M059J (cell line): ENCODE measurements at regions not wholly inside any gene's neighbourhood (a gene's known extent, or its start where the extent isn't known, plus 50 kb on each side); places are given as distances from the start of the nearest gene placed in this dataset.
A peak's percentile ranks its signal among the peaks of the same experiment; 100 is the strongest.

Experiments used
- DNase-seq: peaks from one replicate; pipeline ENCODE4 v3.0.0-alpha.2; 2012; ENCODE audit warnings: low read depth

- peak; percentile 59 for DNase-seq
Measured at GRCh38 chr22:45096256-45096907, 67.3 kb upstream of the NUP50 start.

DNA sequence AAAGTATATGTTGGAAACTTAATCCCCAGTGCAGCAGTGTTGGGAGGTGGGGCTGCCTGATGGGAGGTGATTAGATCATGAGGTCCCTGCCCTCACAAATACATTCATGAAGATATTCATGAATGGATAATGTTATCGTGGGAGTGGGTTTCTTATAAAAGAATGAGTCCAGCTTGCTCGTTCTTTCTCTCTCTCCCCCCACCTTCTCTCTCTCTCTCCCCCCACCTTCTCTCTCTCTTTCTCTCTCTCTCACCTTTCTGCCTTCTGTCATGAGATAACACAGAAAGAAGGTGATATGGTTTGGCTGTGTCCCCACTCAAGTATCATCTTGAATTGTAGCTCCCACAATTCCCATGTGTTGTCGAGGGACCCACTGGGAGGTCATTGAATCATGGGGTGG is 66.7 kb upstream of the NUP50 start:
- DNase-seq, result no peak

DNA sequence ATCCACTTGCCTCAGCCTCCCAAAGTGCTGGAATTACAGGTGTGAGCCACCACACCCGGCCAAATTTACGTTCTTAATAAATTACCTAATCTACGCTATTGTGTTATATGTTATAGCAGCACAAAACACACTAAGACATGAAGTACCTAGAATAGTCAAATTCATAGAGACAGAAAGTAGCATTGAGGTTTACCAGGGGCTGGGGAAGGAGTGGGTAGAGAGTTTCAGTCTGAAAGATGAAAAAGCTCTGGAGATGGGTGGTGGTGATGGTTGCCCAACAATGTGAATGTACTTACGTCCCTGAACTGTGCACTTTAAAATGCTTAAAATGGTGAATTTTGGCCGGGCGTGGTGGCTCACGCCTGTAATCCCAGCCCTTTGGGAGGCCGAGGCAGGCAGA is 65.7 kb upstream of the NUP50 start:
- DNase-seq, result no peak

DNA sequence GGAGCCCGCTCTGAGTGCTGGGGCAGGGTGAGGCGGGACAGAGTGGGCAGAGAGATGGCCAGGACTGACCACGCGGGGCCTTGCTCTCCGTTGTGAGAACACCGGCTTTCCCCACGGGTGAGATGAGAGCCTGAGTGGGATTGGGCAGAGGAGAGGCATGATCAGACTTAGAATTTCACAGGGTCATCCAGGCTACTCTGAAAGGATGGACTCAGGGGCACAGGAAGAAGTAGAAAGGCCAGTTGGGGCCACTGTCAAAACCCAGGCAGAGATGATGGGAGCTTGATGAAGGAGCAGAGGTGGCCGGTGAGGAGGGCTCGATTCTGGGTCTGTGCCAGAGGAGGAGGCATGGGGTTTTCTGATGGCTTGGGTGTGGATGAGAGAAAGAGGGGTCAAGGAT is 63.8 kb upstream of the NUP50 start:
- DNase-seq, result no peak

- DNase-seq, result peak; percentile 63
Measured at GRCh38 chr22:45101515-45102227, 62.1 kb upstream of the NUP50 start.

DNA sequence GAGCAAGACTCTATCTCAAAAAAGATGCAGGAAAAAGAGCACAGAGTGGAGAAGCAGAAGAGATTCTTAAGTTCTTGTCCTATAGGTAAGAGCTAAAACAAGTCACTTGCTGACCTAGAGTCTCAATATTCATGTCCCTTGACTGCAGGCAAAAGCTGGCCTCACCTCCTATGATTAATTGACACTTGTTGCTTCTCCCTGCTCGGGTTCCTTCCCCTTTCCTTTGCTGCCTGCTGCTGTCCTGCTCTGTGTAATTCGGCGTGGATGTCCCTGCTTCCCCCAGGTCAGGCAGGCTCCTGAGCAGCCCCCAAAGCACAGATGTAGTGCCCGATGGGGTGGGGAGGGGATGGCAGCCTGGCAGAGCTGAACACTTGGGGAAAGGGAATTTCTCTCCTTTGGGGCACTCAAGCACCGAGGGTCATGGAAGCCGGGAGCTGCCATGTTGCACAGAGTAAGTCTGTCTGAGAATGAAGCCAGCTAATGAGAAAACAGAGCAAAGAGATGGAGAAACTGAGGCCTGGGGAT is 60.8 kb upstream of the NUP50 start:
- no peak for DNase-seq

DNA sequence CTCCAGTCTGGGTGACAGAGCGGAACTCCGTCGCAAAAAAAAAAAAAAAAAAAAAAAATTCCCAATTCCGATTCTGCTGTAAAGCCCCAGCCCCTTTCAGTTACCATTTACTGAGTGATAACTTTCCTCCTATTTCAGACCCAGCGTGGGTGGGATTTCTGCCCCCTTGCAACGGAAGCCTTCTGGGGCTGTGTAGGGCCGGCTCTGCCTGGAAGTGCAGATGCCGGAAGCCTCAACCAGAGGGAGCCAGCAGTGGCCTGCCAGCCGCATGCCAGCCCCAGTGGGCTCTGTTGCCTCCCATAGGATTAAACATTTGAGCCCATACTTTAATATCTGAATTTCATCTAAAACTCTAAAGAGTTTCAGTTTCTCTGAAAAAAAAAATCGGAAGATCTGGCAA is 60.0 kb upstream of the NUP50 start:
- no peak for DNase-seq

DNA sequence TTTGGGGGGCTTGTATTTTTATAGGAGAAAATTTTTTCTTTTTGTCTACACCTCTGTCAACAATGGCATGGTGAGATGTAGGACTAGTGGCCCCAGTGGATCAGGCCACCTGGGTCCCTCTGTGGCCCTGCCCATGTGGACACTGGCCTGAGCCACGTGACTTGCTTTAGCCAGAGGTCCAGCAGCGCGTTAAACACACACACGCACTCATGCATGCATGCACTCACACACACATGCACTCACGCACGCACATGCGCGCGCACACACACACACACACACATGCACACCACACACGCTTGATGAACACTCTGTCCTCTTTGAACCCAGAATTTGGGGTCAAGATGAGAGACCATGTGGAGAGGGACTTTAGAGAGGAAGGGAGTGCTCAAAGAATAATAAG is 59.4 kb upstream of the NUP50 start:
- no peak for DNase-seq

- DNase-seq, result peak; percentile 72
Measured at GRCh38 chr22:45105281-45105702, 58.4 kb upstream of the NUP50 start.

DNA sequence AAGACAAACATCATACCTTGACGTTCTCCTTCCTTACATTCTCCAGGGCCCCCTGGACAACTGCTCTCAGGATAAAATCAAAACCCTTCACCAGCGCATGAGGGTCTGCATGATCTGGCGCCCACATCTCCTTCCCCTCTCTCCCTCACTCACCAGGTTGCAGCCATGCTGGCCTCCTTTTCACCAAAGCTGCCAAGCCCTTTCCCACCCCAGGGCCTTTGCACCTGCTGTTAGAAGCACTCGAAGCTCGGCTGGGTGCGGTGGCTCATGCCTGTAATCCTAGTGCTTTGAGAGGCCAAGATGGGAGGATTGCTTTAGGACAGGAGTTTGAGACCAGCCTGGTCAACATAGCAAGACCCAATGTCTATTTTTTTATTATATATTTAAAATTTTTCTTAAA is 56.1 kb upstream of the NUP50 start:
- no peak for DNase-seq

DNA sequence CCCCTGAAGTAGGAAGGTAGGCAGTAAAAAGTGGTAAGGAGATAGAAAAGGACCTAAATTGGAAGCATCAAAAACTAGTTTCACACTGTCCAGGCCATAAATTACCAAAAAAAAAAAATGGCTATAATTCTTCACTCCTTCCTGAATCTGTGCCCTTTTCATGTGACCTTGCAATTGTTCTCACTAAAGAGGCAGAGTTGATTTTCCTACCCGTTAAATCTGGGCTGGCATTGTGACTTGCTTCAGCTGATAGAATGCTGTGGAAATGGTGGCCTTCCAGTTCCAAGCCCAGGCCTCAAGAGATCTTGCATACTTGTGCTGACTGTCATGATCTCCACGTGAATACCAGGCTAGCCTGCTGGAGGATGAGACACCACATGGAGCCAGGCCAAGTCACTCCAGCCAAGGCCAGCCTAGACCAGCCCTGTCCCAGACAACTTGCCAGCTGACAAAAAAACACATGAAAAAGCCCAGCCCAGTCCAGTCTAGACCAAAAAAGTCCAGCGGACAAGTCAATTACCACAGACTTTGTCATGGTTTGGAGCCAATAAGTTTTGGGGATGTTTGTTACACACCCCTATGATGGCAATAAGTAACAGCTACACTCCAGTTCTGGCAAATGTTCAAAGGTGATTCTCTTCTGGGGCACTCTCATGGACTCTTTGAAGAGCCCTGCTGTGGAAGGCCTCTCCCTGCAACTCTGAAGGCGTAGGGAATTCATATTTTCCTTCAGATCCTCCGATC is 51.4 kb upstream of the NUP50 start:
- peak; percentile 67 for DNase-seq
